ENCODE measurements at regions not wholly inside any gene's neighbourhood (a gene's known extent, or its start where the extent isn't known, plus 50 kb on each side); places are given as distances from the start of the nearest gene placed in this dataset.

DNA sequence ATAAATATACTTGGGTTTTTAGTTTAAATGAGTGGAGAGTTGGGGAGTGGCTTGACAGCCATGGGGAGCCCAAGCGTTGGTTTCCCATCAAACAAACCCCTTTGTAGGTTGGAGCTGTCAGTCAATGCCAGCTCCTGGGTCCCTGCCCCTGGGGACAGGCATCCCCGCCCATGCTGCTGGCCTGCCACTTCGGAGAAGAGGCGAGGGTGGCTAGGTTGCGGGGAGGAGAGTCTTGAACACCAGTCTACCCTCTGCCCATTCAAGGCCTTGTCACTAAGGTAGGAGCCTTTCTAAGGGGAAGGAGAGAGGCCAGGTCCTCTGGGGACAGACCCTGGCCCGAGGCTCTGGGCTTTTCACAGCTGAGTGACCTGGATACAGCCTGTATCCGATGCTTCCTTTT lies 211.9 kb upstream of the CADM1 start:
- TF ChIP-seq, protein P1, sequence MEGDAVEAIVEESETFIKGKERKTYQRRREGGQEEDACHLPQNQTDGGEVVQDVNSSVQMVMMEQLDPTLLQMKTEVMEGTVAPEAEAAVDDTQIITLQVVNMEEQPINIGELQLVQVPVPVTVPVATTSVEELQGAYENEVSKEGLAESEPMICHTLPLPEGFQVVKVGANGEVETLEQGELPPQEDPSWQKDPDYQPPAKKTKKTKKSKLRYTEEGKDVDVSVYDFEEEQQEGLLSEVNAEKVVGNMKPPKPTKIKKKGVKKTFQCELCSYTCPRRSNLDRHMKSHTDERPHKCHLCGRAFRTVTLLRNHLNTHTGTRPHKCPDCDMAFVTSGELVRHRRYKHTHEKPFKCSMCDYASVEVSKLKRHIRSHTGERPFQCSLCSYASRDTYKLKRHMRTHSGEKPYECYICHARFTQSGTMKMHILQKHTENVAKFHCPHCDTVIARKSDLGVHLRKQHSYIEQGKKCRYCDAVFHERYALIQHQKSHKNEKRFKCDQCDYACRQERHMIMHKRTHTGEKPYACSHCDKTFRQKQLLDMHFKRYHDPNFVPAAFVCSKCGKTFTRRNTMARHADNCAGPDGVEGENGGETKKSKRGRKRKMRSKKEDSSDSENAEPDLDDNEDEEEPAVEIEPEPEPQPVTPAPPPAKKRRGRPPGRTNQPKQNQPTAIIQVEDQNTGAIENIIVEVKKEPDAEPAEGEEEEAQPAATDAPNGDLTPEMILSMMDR (IDR thresholded peaks at IDR 0.05) = no peak
- TF ChIP-seq POLR2A (IDR thresholded peaks at IDR 0.05) = no peak
